Stimulated activated CD8-positive, alpha-beta memory T cell treated with anti-CD3 and anti-CD28 coated beads, Interleukin-7, amount 100 ng/mL, for 4 hours (primary cell): ENCODE measurements at regions not wholly inside any gene's neighbourhood (a gene's known extent, or its start where the extent isn't known, plus 50 kb on each side); places are given as distances from the start of the nearest gene placed in this dataset.

Experiments
- DNase-seq, 2 donors: peaks; one replicate each; pipeline ENCODE4 v3.0.0-alpha.2; 2020; ENCODE audit warnings: low read depth in 2 of 2

- no peak for DNase-seq
Measured at GRCh38 chr14:98867146-98867545, 404.9 kb downstream of the BCL11B start.

DNA sequence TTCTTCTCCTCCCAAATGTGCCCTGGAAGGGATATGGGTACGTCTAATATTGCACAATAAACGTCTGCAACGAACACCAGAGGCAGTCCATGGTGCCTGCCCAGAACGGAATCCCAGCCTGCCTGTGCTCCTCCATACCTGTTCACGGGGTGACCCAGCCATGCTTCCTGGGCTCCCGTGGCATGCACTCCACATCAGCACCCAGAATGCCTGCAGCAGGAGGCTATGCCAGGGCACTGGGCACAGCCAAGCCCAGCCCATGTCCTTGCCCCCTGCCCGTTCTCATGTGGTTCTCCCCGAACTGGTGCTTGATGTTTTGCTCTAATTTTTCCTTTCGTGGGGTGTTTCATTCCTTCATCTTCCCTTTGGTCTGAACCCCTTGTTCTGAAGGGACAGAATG, 404.3 kb downstream of the BCL11B start:
- no peak for DNase-seq

- no peak for DNase-seq
Measured at GRCh38 chr14:98868866-98869265, 403.1 kb downstream of the BCL11B start.

GRCh38 chr14:98871796-98872195, 400.2 kb downstream of the BCL11B start:
- DNase-seq: no peak

DNA sequence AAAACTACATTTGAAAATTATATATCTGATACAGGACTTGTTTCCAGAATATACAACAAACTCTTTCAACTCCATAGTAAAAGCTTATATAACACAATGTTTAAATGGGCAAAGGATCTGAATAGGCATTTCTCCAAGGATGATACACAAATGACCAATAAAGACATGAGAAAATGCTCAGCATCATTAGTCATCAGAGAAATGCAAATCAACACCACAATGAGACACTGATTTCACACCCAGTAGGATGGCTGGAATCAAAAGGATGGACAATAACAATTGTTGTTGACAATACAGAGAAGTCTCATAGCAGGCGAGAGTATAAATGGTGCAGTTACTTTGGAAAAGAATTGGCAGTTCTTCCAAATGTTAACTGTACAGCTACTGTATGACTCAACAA, 394.9 kb downstream of the BCL11B start:
- no peak for DNase-seq

DNA sequence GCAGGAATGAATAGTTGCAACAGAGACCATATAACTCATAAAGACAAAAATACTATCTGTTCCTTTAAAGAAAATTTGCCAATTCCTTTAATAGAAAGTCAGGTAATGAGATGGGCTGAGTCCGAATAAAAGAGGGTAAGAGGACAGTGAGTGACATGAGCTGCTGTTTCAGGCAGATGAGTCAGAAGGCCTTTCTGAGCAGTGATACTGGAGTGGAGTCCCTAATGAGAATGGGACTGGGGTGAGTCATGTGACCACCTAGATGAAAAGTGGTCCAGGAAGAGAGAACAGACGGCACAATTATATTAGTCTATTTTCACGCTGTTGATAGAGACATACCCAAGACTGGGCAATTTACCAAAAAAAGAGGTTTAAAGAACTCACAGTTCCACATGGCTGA, 393.7 kb downstream of the BCL11B start:
- DNase-seq: no peak

DNA sequence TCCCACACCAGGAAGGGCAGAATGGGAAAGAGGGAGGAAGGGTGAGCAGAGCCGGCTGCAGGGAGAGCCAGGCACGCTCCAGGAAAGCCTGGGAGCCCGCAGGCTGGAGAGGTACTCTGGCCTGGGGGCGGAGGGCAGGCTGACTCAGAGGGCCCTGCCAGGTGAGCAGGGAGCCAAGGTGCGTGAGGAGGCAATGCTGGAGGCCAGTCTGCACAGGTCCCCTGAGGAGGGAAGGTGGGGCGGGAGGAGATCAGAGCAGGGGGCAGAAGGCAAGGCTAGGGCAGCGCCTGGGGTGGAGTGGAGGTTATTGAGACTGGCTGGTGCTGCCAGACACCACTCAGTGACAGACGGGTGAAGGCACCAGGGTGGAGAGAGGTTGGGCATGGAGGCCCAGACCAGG, 385.0 kb downstream of the BCL11B start:
- DNase-seq: no peak

- DNase-seq: no peak
Measured at GRCh38 chr14:98888281-98888680, 383.7 kb downstream of the BCL11B start.

GRCh38 chr14:98888927-98889835, 382.8 kb downstream of the BCL11B start:
- DNase-seq: no peak

GRCh38 chr14:98889836-98890185, 382.2 kb downstream of the BCL11B start:
- DNase-seq: no peak

- no peak for DNase-seq
Measured at GRCh38 chr14:98890556-98891340, 381.2 kb downstream of the BCL11B start.

DNA sequence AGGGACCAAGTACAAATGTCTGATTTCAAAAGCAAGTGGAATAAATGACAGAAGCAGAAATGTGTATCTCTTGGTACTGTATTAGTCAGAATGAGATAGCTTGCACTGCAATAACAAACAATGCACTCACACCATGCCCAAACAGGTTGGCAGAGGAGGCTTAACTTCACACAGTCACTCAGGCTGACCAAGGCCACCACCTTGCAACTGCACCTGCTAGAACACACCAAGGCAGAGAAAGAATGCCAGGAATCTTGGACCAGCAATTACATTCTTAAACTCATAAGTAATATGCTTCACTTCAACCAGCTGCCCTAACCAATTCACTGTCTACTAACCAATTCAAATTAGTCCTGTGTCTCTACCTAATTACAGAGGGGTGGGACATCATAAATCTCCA, 378.3 kb downstream of the BCL11B start:
- DNase-seq: no peak

GRCh38 chr14:98894600-98894999, 377.4 kb downstream of the BCL11B start:
- no peak for DNase-seq

DNA sequence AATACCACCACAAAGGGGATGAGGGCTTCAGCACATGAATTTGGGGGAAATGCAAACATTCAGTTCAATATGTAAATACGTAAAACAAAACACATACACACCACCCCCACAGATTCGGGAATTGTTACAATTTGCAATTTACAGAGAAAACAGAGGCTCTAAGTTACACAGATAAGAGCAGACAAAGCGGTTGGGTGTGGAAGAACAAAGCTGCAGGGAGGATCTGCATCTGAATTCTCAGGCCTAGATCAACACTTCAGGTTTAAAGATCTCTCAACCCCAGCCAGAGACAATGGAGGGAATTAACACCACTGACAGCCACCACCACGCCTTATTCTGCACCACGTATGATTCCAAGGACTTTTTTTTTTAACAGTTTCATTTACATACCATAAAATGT, 375.5 kb downstream of the BCL11B start:
- DNase-seq: no peak

DNA sequence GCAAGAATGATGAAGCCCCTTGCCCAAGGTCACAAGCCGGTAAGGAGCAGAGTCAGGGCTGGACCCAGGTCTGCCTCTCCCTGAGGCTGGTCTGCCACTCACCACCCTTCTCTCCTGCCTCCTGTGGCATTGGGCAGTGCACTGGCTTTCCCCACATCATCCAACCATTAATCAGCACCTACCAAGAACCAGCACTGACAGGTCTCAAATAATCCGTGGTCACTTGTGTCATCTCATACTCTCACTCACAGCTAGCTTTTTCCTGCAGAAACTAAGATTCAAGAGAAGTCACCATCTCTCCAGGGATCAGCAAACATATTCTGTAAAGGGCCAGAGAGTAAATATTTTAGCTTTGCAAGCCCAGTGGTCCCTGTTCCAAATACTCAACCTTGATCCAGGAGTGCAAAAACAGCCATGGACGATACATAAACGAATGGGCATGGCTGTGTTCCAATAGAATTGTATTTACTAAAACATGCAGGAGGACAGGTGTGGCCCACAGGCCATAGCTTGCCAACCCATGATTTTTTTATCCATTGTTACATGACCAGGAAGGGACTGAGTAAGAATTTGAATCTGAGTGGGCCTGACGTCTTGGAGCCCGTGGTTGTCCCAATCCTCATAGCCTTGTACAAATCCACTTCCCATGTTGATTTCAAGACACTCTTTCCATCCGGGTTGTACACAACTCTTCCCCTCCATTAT, 374.2 kb downstream of the BCL11B start:
- no peak for DNase-seq

DNA sequence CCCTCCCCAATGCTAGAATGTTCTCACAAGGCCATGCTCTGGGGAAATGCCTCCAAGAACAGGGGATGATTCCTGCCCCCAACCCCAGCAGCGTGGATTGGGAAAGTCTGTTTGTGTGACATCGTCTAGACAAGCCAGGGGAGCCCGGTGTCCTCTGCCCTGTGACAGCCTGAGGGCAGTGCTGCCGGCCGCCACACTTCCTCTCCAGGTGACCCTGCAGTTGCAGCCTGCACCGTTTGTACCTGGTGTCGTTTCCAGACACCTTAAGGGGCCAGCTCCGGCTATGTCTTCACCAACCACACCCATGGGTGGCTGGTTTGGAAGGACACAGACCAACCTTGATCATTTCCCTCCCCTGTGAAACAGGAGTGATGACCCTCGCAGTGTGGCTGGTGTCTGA, 372.6 kb downstream of the BCL11B start:
- DNase-seq: no peak

DNA sequence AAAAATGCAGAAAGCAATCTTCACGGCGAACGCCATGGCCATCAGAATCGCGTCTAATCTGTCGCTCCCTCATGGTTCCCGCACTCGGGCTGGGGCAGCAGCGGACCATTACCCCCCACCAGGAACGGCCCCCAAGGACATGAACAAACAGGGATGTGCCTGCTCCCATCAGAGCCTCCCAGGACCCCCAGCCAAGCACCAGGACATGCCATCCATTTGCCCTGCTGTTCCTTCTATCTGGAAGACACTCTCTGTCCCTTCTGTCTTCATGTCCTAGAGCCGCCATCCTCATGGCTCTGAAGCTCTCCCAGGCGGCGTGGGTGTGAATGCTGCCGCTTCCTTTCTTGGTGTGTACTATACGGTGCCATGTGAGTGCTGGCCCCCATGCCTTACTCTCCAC, 371.8 kb downstream of the BCL11B start:
- DNase-seq: no peak

DNA sequence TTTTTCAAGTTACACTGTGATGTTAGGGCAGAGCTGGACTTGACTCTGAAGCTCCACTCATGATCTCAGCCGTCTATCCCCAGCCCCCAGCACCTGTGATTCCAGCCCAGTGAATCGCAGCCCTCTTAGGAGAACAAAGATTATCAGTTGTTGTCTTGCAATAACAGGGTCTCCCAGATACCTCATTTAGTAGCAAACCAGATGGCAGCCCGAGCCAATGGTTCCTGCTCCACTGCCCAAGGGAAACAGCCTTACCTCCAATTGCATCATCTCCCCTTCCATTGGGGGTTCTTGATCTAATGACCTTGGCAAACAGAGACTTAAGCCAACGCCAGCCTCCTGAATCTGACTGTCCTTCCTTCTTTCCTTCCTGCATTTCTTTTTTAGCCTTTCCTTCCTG, 371.2 kb downstream of the BCL11B start:
- DNase-seq: no peak

DNA sequence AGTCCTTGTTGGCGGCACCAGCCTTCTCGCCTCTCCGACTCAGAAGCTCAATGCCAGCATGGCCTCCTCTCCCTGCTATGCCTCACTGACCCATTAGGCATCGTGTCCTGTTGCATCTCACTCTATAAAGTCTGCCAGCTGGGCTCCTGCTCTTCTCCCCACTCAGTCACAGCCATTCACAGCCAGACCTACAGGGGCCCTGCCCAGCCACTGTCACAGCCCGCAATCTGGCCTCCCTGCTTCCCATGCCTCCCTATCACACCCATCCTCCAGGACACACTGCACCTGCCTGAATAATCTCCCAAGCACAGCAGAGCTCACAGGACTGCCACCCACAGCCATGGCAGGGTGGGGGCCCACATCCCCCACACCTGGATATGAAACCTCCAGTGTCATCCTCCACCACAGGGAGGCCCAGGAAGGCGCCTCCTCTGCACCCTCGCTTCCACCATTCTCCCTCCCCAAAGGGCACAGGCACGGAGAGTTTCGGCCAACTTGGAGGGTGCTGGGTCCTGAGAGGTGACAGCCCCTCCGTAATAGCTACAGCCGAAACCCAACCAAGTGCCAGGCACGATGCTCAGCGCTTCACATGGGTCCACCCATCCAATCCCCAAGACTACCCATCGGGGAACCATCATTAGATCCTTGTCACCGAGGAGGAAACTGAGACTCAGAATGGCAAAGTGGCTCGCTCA, 370.3 kb downstream of the BCL11B start:
- DNase-seq: no peak

- DNase-seq: no peak
Measured at GRCh38 chr14:98903371-98903770, 368.6 kb downstream of the BCL11B start.

DNA sequence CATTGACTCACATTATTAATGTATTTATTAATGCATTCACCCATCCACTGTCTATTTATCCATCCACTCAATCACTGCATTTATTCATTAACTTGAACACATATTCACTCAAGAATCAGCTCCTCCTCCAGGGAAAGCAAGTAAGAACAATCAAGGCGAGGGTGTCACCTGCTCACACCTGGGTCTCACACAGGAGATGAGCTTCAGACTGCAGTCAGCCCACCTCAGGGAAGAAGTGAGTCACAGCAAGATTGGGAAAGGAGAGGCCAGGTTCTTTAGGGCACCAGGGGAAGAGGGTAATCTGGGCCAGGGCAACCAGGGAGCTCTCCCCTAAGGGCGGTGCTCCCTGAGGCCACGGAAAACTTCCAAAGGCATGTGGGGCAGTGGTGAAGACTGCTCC, 367.3 kb downstream of the BCL11B start:
- no peak for DNase-seq
